NCI-H510A treated with DMSO at 0.1 percent for 48 hours (cell line): ENCODE measurements at regions not wholly inside any gene's neighbourhood (a gene's known extent, or its start where the extent isn't known, plus 50 kb on each side); places are given as distances from the start of the nearest gene placed in this dataset.
A peak's percentile ranks its signal among the peaks of the same experiment; 100 is the strongest.

Source experiments
- DNase-seq: peaks from one replicate; lab custom pipeline; 2025; lab: John Stamatoyannopoulos, UW

- DNase-seq: no peak
Observed at GRCh38 chr2:21395366-21395765, 271.6 kb downstream of the TDRD15 start.

GRCh38 chr2:21396252-21396651 is 272.5 kb downstream of the TDRD15 start:
- no peak for DNase-seq

- no peak for DNase-seq
Observed at GRCh38 chr2:21401022-21401698, 277.4 kb downstream of the TDRD15 start.

- DNase-seq: no peak
Observed at GRCh38 chr2:21404137-21404536, 280.4 kb downstream of the TDRD15 start.

- no peak for DNase-seq
Observed at GRCh38 chr2:21404827-21405625, 281.3 kb downstream of the TDRD15 start.

GRCh38 chr2:21406386-21406785 is 282.6 kb downstream of the TDRD15 start:
- DNase-seq: no peak

GRCh38 chr2:21406911-21407310 is 283.1 kb downstream of the TDRD15 start:
- no peak for DNase-seq

GRCh38 chr2:21407851-21408250 is 284.1 kb downstream of the TDRD15 start:
- no peak for DNase-seq

GRCh38 chr2:21411741-21412140 is 288.0 kb downstream of the TDRD15 start:
- DNase-seq: no peak

GRCh38 chr2:21412944-21413443 is 289.2 kb downstream of the TDRD15 start:
- peak; percentile 45 for DNase-seq

- no peak for DNase-seq
Observed at GRCh38 chr2:21415234-21415633, 291.5 kb downstream of the TDRD15 start.

- DNase-seq: no peak
Observed at GRCh38 chr2:21416226-21416625, 292.5 kb downstream of the TDRD15 start.

- no peak for DNase-seq
Observed at GRCh38 chr2:21418456-21418855, 294.7 kb downstream of the TDRD15 start.

GRCh38 chr2:21420553-21421335 is 297.0 kb downstream of the TDRD15 start:
- no peak for DNase-seq

- DNase-seq: peak; percentile 18
Observed at GRCh38 chr2:21422050-21422449, 298.3 kb downstream of the TDRD15 start.

GRCh38 chr2:21422724-21423522 is 299.2 kb downstream of the TDRD15 start:
- no peak for DNase-seq

- DNase-seq: no peak
Observed at GRCh38 chr2:21423854-21424253, 300.1 kb downstream of the TDRD15 start.

- no peak for DNase-seq
Observed at GRCh38 chr2:21424375-21424774, 300.6 kb downstream of the TDRD15 start.

GRCh38 chr2:21427606-21428005 is 303.8 kb downstream of the TDRD15 start:
- no peak for DNase-seq

GRCh38 chr2:21428754-21429153 is 305.0 kb downstream of the TDRD15 start:
- no peak for DNase-seq

GRCh38 chr2:21429747-21430146 is 306.0 kb downstream of the TDRD15 start:
- no peak for DNase-seq

- no peak for DNase-seq
Observed at GRCh38 chr2:21431078-21431477, 307.3 kb downstream of the TDRD15 start.
